NCI-H524 (cell line): ENCODE measurements at regions not wholly inside any gene's neighbourhood (a gene's known extent, or its start where the extent isn't known, plus 50 kb on each side); places are given as distances from the start of the nearest gene placed in this dataset.

Experiments used
- DNase-seq, 2 experiments: peaks; one replicate each; lab custom pipeline; 2025; lab: John Stamatoyannopoulos, UW

DNA sequence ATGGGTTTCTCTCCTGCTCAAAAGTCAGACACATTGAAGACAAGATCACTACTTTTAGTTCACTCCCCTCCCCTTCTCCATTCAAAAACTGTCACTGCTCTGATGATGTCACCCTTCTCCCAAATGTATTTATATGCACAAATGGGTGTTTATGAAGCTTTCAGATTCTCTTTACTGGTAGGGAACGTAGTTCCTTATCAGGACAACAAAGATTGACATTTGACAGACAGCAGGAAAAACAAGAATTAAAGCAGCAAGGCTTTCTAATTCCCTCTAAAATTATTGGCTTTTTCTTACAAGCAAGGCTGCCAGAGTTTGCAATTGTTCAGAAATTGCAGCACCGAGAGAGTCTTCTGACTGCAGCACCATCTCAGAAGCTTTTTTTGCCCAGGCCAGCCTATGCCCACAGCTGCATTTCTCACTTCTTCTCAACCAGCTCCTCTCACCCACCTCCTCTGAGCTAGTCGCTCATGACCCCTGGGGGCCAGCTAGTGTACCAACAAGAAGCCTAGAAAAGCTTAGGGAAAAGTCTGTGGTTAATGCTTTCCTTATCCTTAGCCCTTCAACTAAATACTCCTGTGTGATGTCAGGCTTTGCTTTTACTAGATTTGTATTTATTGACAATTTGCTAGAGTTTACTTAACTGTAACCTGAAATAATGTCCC lies 265.1 kb downstream of the HTR7 start:
- DNase-seq = peak; percentile 10 to 57

- peak in 1 of 2 experiments; percentile 44 for DNase-seq
Observed at GRCh38 chr10:90598513-90598912, 259.3 kb downstream of the HTR7 start.

- DNase-seq = no peak
Observed at GRCh38 chr10:90602862-90603610, 254.8 kb downstream of the HTR7 start.

DNA sequence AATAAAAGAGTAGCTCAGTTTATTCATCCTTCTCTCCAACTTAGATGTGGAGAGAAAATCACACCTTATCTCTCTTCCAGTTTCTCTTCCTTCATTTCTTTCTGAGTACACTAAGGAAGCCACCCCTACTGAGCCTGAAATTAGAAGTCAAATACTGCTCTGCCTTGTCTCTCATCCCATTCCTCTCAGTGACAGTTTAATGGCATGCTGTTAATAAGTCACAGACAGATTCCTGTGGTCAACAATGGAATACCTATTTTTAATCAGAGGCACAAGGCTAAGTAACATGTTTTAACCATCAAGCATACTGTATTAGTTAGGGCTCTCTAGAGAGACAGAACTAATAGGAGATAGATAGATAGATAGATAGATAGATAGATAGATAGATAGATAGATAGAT lies 253.2 kb downstream of the HTR7 start:
- no peak for DNase-seq

- DNase-seq = no peak
Observed at GRCh38 chr10:90605506-90605905, 252.3 kb downstream of the HTR7 start.

DNA sequence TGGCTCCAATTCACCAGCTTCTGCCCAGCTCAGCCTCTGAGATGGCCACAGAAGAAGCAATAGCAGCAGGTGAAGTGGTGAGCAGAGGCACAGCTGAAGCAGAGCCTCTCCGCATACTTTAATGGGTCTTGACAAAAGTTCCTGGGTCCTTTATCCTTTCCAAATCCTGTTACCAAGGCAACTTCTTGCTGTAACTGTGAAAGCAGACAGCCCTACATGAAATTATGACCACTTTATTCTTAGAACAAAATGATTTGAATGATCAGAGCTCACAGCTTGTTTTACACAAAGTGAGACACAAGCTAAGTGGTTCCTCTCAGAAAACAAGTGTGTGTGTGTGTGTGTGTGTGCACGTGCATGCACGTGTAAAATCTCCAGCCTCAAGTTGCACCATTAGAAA lies 245.6 kb downstream of the HTR7 start:
- DNase-seq = no peak

GRCh38 chr10:90614631-90615030 lies 243.2 kb downstream of the HTR7 start:
- no peak for DNase-seq

DNA sequence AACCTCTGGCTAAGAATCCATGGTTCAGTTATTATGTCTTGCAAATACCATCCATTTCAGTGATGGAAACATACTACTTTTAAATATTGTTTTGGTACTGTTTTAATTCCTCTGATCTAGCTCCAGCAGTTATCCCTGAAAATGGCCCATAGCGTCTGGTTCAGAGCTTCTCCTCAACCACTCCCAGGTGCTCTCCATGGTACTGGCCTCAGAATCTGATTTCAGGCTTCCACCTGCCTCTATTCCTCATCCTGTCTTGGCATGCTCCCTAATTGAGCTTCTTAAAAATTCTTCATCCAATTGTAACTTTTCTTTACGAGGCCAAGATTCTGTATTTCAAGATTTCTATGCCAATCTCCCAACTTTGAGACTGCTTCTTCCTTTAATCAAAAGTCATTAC lies 236.3 kb downstream of the HTR7 start:
- DNase-seq = no peak

- DNase-seq = no peak
Observed at GRCh38 chr10:90635111-90635765, 222.6 kb downstream of the HTR7 start.

- no peak for DNase-seq
Observed at GRCh38 chr10:90640756-90641155, 217.1 kb downstream of the HTR7 start.

- no peak for DNase-seq
Observed at GRCh38 chr10:90641731-90642130, 216.1 kb downstream of the HTR7 start.

DNA sequence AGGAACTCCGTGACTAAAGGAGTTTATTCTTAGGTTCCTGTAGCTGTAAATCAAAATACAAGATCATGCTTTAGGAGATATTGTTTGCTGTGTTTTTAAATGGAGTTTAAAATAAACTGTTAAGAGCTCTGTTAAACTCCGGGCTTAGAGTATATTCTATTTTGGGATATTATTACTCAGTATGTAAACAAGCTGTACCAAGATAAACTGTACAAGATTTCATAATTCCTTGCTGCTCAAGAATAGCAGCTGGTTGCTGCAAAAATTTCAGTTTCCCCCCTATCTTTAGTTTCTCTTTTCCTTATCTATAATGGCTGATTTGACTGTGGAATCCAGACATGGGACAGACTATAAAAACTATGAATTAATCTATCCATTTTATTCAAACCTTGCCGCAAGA lies 215.7 kb downstream of the HTR7 start:
- no peak for DNase-seq

GRCh38 chr10:90642650-90643049 lies 215.2 kb downstream of the HTR7 start:
- DNase-seq = no peak

GRCh38 chr10:90644165-90644564 lies 213.7 kb downstream of the HTR7 start:
- DNase-seq = no peak

GRCh38 chr10:90650858-90651257 lies 207.0 kb downstream of the HTR7 start:
- DNase-seq = no peak

GRCh38 chr10:90652519-90652918 lies 205.3 kb downstream of the HTR7 start:
- DNase-seq = no peak

- no peak for DNase-seq
Observed at GRCh38 chr10:90658791-90659190, 199.0 kb downstream of the HTR7 start.

DNA sequence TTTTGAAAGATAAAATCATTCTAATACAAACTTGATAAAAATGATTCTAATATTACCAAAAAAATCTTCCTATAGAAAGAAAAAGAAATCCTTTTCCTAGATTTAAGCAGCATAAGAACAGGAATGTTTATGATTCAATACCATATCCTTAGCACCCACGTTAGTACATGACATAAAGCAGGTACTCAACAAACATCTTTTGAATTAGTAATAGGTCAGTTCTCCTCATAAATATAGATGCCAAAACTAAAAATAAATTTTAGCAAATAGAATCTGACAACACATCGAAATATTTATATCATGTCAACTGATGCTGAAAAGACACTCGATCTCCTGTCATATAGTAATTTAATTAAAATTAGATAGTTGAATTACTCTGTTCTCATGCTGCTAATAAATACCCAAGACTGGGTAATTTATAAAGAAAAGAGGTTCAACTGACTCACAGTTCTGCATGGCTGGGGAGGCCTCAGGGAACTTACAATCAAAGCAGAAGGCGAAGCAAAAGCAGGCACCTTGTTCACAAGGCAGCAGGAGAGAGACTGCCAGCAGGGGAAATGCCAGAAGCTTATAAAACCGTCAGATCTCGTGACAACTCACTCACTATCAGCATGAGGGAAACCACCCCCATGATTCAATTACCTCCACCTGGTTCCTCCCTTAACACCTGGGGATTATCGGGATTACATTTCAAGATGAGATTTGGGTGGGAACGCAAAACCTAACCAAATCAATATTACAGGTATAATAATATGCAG lies 191.8 kb downstream of the HTR7 start:
- DNase-seq = peak in 1 of 2 experiments; percentile 37

DNA sequence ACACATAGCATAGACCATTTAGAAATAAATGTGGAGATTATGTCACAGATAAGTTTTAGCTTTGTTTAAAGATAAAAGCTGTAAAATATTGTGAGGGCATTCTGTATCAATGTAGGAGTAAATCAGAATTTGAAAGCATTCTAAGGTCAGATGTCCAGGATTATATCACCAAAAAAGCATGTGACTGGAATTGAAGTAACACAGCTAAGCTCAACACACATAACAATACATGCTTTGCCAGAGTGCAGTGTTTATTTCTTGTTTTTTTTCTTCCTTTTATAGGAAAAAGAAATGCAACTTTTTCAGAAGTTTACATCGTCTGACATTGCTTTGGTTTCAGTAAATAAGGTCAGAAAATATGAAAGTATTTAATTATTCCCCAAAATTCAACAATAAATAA lies 183.4 kb downstream of the HTR7 start:
- DNase-seq = no peak

DNA sequence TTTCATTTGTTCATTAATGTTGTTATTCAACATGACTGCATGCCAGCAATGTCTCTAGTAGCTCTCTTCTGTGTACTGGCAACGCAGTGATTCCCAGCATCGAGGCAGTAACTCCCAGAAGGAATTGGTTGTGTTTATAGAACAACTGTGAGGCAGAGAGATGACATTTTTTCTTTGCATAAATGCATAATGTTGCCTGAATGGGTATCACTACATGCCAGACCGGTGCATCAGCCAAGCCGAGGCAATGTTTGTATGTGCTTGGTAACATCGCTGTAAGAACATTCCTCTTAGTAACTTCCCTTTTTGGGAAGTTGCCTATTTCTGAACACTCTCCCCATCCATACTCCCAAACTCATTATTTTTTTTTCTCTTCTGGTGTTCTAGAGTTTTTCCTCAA lies 182.9 kb downstream of the HTR7 start:
- DNase-seq = no peak

DNA sequence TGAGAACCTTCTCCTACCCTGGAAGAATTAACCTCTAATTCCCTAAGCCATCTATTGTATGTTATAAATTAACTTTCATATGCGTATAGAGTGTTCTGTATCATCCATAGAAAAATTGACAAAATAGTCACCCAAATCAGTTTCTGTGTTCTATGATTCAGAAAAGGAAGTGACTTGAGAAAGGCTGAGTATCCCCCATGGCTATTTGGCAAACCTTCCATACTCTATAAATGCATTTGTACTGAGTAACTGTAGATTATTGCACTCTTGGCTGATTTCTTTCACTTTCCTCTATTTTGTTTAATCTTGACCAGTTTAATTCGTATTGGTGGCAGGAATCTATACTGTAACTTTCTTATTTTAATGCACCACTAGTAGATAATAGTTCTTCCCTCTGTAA lies 182.2 kb downstream of the HTR7 start:
- no peak for DNase-seq
